ENCODE measurements at regions not wholly inside any gene's neighbourhood (a gene's known extent, or its start where the extent isn't known, plus 50 kb on each side); places are given as distances from the start of the nearest gene placed in this dataset.

- DNase-seq = no peak
These were observed 445.4 kb downstream of the ZNF608 start for GRCh38 chr5:124300815-124301621.

GRCh38 chr5:124297826-124298225 is 448.6 kb downstream of the ZNF608 start:
- no peak for DNase-seq

GRCh38 chr5:124292322-124292855 is 454.1 kb downstream of the ZNF608 start:
- no peak for DNase-seq

GRCh38 chr5:124289641-124290311 is 456.7 kb downstream of the ZNF608 start:
- DNase-seq = no peak

- DNase-seq = no peak
These were observed 457.3 kb downstream of the ZNF608 start for GRCh38 chr5:124289130-124289529.

- no peak for DNase-seq
These were observed 458.6 kb downstream of the ZNF608 start for GRCh38 chr5:124287813-124288212.

- no peak for DNase-seq
These were observed 460.7 kb downstream of the ZNF608 start for GRCh38 chr5:124285733-124286132.

GRCh38 chr5:124285071-124285470 is 461.4 kb downstream of the ZNF608 start:
- DNase-seq = no peak

- DNase-seq = no peak
These were observed 463.4 kb downstream of the ZNF608 start for GRCh38 chr5:124283031-124283430.

GRCh38 chr5:124280079-124280478 is 466.4 kb downstream of the ZNF608 start:
- no peak for DNase-seq

GRCh38 chr5:124279146-124279876 is 467.1 kb downstream of the ZNF608 start:
- no peak for DNase-seq

- no peak for DNase-seq
These were observed 467.8 kb downstream of the ZNF608 start for GRCh38 chr5:124278636-124279035.

GRCh38 chr5:124277767-124278545 is 468.5 kb downstream of the ZNF608 start:
- no peak for DNase-seq

- DNase-seq = no peak
These were observed 470.3 kb downstream of the ZNF608 start for GRCh38 chr5:124276166-124276565.

GRCh38 chr5:124274949-124275348 is 471.5 kb downstream of the ZNF608 start:
- no peak for DNase-seq

GRCh38 chr5:124264499-124264898 is 481.9 kb downstream of the ZNF608 start:
- DNase-seq = no peak

- DNase-seq = peak; percentile 5
These were observed 482.6 kb downstream of the ZNF608 start for GRCh38 chr5:124263680-124264491.

GRCh38 chr5:124262991-124263571 is 483.4 kb downstream of the ZNF608 start:
- no peak for DNase-seq

GRCh38 chr5:124262470-124262869 is 484.0 kb downstream of the ZNF608 start:
- no peak for DNase-seq

GRCh38 chr5:124261848-124262247 is 484.6 kb downstream of the ZNF608 start:
- DNase-seq = no peak

GRCh38 chr5:124260921-124261515 is 485.4 kb downstream of the ZNF608 start:
- DNase-seq = no peak

Measured in NCI-H526 treated with DMSO at 0.1 percent for 48 hours (cell line).